OCI-LY3 (cell line): ENCODE measurements at regions not wholly inside any gene's neighbourhood (a gene's known extent, or its start where the extent isn't known, plus 50 kb on each side); places are given as distances from the start of the nearest gene placed in this dataset.

Source experiments
- EZH2phosphoT487 ChIP-seq: fragments of 200-600 bp; shearing (Covaris generic); IDR thresholded peaks from 2 replicates; pipeline ENCODE4 v1.6.1; 2018; ENCODE audit warnings: antibody characterized with exemption, mixed run types, low read depth
- TF ChIP-seq, protein P1 (sequence below): fragments of 200-600, 300-600 bp; sonication (generic); IDR thresholded peaks from 2 replicates; pipeline ENCODE4 v1.5.1; 2014; ENCODE audit warnings: antibody characterized with exemption, low read length, low read depth

DNA sequence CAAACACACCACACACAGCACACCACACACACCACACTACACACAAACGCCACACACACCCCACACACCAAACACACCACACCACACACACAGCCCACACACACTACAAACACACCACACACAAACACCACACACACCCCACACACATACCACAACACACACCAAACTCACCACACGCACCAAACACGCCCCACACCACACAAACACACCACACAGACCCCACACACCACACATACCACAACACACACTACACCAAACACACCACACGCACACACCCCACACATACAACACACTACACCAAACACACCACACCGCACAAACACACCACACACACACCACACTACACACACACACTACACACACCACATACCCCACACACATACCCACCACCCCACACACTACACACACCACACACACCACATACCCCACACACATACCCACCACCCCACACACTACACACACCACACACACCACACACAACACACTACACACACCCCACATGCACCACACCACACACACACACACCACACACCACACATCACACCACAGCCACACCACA lies 151.2 kb downstream of the ERCC6L2 start:
- TF ChIP-seq, protein P1, sequence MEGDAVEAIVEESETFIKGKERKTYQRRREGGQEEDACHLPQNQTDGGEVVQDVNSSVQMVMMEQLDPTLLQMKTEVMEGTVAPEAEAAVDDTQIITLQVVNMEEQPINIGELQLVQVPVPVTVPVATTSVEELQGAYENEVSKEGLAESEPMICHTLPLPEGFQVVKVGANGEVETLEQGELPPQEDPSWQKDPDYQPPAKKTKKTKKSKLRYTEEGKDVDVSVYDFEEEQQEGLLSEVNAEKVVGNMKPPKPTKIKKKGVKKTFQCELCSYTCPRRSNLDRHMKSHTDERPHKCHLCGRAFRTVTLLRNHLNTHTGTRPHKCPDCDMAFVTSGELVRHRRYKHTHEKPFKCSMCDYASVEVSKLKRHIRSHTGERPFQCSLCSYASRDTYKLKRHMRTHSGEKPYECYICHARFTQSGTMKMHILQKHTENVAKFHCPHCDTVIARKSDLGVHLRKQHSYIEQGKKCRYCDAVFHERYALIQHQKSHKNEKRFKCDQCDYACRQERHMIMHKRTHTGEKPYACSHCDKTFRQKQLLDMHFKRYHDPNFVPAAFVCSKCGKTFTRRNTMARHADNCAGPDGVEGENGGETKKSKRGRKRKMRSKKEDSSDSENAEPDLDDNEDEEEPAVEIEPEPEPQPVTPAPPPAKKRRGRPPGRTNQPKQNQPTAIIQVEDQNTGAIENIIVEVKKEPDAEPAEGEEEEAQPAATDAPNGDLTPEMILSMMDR = no peak
- TF ChIP-seq EZH2phosphoT487 = no peak
